ENCODE measurements at regions not wholly inside any gene's neighbourhood (a gene's known extent, or its start where the extent isn't known, plus 50 kb on each side); places are given as distances from the start of the nearest gene placed in this dataset.

- TF ChIP-seq CTCF (IDR thresholded peaks at IDR 0.05) (no peak), POLR2A (IDR thresholded peaks at IDR 0.05) (no peak)
Observed at GRCh38 chr13:74443631-74444030, 309.4 kb upstream of the KLF12 start.
